GM12801 (cell line): ENCODE measurements at regions not wholly inside any gene's neighbourhood (a gene's known extent, or its start where the extent isn't known, plus 50 kb on each side); places are given as distances from the start of the nearest gene placed in this dataset.

ENCODE experiments used
- TF ChIP-seq, protein P1 (sequence below): IDR thresholded peaks from one replicate; pipeline ENCODE4 v1.5.1; 2011; ENCODE audit warnings: control low read depth; ENCODE audit not compliant: insufficient read length; ENCODE audit errors: extremely low read depth

DNA sequence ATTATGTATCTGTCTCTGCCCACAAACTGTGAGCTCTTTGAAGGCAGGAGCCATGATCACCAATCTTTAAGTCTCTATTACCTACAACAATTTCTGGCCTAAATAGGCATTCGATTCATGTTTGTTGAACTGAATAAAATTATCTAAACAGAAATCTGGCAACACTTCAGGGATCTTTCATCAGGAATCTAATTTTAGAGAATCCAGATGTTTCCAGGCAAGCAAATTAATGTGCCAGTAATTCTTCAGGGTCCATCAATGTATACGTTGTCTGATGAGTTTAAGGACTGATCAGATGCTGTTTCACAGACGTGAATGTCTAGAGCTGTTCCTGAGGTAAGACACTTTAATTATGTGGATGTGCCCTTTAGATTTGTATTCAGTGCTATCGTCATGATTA is 524.4 kb downstream of the PTPRC start:
- TF ChIP-seq, protein P1, sequence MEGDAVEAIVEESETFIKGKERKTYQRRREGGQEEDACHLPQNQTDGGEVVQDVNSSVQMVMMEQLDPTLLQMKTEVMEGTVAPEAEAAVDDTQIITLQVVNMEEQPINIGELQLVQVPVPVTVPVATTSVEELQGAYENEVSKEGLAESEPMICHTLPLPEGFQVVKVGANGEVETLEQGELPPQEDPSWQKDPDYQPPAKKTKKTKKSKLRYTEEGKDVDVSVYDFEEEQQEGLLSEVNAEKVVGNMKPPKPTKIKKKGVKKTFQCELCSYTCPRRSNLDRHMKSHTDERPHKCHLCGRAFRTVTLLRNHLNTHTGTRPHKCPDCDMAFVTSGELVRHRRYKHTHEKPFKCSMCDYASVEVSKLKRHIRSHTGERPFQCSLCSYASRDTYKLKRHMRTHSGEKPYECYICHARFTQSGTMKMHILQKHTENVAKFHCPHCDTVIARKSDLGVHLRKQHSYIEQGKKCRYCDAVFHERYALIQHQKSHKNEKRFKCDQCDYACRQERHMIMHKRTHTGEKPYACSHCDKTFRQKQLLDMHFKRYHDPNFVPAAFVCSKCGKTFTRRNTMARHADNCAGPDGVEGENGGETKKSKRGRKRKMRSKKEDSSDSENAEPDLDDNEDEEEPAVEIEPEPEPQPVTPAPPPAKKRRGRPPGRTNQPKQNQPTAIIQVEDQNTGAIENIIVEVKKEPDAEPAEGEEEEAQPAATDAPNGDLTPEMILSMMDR = no peak

DNA sequence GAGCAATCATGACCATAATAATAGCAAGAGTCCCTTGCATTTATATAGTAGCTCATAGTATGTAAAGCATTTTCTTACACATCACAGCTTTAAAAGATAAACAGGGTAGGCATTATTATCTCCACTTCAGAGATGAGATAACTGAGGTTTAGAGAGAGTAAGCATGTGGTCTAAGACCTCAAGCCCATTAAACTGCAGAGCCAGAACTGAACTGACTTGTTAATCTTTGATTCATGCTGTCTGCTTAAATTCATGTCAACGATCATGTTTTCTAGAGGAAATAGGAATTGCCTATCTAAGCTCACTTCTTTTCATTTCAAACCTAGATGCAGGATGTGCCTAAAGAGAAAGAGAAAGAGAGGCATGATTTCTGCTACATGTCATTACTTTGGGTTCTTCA is 524.8 kb downstream of the PTPRC start:
- TF ChIP-seq, protein P1 = no peak

DNA sequence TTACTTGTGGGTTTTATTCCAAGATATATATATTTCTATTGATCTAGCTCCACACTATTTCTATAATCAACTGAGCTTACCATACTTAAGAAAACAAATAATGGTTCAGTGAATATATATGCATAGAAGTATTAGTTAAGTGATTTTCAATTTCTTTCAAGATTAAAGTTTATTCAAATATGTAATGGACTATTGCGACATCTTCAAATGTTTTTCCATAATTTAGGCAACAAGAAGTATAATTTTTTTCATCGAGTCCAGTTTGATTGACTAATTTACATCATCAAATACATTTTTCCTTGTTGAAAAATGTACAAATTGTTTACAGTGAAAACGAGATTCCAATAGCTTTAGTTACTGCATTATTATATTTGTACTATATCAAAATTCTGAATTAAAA is 528.6 kb downstream of the PTPRC start:
- TF ChIP-seq, protein P1 = no peak

DNA sequence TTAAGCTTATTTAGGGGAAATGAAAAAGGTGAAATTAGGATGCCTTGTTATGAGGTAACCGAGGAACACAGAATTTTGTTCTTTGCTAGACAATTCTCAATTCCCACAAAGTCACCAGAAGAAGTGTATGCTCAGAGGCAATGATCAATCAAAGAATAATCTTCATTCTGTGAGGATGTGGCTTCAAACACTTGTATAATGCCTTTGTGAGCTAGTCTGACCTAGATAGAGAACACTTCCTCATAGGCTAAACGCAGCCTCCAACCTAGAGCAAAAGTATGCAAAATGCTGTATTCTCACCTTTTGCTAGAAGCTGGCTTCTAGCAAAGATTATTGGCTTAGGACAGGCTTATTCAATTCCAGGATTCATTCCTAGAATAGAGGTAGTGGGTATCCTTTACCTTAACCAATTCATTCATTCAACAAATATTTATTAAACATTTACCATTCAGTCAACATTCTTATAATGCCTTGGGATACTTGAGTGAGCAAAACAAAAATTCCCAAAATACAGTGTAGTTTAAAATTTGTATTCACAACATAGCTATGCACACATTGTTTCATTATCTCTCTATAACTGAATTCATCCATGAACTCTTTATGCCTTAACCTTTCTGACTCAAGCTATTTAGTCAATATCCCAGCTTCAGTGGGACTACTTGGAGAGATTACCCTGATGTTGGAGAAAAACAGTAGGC is 530.2 kb downstream of the PTPRC start:
- TF ChIP-seq, protein P1 = no peak

DNA sequence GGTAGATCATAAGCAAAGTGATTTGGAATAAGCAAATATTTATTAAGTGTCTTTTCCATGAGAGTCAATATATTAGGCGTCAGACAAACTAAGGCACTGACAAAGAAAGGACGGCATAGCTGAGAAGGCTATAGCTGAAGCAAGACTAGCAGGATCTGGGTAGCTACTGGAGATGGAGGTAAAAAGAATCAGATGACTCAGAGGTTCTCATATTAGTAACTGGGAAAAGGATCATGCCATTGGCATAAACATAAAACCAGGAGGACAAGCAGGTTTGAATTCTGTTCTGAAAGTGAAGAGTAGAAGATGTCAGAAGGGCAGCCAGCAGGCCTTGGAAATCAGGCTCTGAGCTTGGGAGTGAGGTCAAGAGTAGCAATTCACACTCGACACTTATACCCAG is 531.9 kb downstream of the PTPRC start:
- TF ChIP-seq, protein P1 = no peak

DNA sequence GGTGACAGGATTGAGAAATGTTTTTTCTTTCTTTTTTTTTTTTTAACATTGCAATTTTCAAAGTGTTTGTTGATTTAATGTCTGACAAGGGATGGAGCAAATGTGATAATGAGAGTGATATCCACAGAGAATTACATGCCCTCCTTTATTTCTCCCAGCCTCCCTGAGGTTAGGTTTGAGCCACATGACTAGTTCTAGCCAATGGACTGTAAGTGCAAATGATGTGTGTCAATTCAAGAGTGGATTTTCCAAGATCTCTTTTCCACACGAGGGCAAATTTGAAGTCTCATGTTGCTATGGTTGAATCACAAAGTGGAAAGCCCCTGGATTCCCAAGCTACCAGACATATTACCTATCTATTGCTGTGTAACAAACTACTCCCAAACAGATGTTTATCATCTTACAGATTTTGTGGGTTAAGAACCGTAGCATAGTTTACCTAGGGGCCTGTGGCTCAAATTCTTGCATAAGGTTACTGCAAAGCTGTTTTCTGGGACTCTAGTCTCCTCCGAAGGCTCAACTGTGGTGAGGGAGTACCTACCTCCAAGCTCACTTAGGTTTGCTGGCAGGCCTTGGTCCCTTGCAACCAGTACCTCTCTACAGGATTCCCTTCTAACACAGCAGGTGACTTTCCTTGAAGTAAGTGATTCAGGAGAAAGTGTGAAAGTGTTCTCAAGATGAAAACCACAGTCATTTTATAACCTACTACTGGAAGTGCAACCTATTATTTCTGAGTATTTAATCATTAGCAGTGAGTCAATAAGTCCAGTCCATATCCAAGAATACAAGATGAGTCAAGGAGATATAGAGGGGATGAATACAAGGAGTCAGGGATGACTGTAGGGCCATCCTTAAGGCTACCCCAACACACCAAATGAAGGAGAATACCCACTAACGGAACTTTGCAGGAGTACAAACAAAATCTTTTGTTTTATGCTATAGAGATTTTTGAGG is 533.6 kb downstream of the PTPRC start:
- TF ChIP-seq, protein P1 = no peak

DNA sequence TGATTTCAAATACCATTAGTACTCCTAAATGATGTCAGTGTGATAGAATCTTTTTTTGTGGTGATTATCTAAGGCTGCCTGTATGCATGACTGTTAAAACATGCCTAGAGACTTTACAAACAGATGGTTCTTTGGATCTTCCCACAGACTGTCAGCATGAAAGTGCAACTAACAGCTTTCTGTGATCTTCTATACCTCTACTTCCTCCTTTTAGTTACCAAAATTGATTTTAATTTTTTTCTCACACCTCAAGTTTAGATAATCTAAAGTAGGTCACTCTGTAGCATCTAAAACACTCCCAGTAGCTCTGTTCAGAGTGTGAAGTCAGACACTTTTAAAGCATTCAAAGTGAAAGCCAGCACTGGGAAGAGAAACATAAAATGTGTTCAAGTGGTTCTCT is 534.5 kb downstream of the PTPRC start:
- TF ChIP-seq, protein P1 = no peak
